ENCODE measurements at regions not wholly inside any gene's neighbourhood (a gene's known extent, or its start where the extent isn't known, plus 50 kb on each side); places are given as distances from the start of the nearest gene placed in this dataset.
A peak's percentile ranks its signal among the peaks of the same experiment; 100 is the strongest.

GRCh38 chr2:39523308-39524044 is 86.4 kb upstream of the MAP4K3 start:
- Histone ChIP-seq H3K4me1 (ENCODE audit: insufficient read depth, low read length) (peaks cover 29% of the 10 kb centered on the region), H3K36me3 (ENCODE audit: insufficient read depth, low read length) (no peaks in the 10 kb centered on the region), H3K27ac (ENCODE audit: low read depth, low read length) (peak overlapping the region; percentile 90), H3K9me3 (ENCODE audit: low read depth, low read length) (no peaks in the 10 kb centered on the region), H3K27me3 (ENCODE audit: insufficient read depth, low read length) (no peaks in the 10 kb centered on the region), H3K4me3 (ENCODE audit: insufficient read depth, low read length) (peak overlapping the region; percentile 36), H3K79me2 (ENCODE audit: insufficient read depth, low read length) (no peaks in the 10 kb centered on the region), H3K4me2 (ENCODE audit: insufficient read depth, low read length) (peak overlapping the region; percentile 81), H4K20me1 (ENCODE audit: insufficient read depth, low read length) (no peaks in the 10 kb centered on the region), H2AFZ (ENCODE audit: low read length) (peak overlapping the region; percentile 58)
- no peak for TF ChIP-seq CTCF (IDR thresholded peaks at IDR 0.05; ENCODE audit: extremely low read depth, low read depth, low read length)
- DNase-seq (ENCODE audit: insufficient read length, low spot score, missing footprints): peak; percentile 88

- H2AFZ ChIP-seq (ENCODE audit: low read length): peak overlapping the region; percentile 58
- no peaks in the 10 kb centered on the region for H4K20me1 ChIP-seq (ENCODE audit: insufficient read depth, low read length)
- no peak for DNase-seq (ENCODE audit: insufficient read length, low spot score, missing footprints)
- no peaks in the 10 kb centered on the region for H3K9me3 ChIP-seq (ENCODE audit: low read depth, low read length)
- H3K36me3 ChIP-seq (ENCODE audit: insufficient read depth, low read length): no peaks in the 10 kb centered on the region
- peak overlapping the region; percentile 90 for H3K27ac ChIP-seq (ENCODE audit: low read depth, low read length)
- H3K4me1 ChIP-seq (ENCODE audit: insufficient read depth, low read length): peaks cover 29% of the 10 kb centered on the region
- peak overlapping the region; percentile 36 for H3K4me3 ChIP-seq (ENCODE audit: insufficient read depth, low read length)
- TF ChIP-seq CTCF (IDR thresholded peaks at IDR 0.05; ENCODE audit: extremely low read depth, low read depth, low read length): no peak
- H3K27me3 ChIP-seq (ENCODE audit: insufficient read depth, low read length): no peaks in the 10 kb centered on the region
- peak overlapping the region; percentile 81 for H3K4me2 ChIP-seq (ENCODE audit: insufficient read depth, low read length)
- H3K79me2 ChIP-seq (ENCODE audit: insufficient read depth, low read length): no peaks in the 10 kb centered on the region
Observed at GRCh38 chr2:39524061-39524460, 87.0 kb upstream of the MAP4K3 start.

GRCh38 chr2:39524756-39525635 is 87.9 kb upstream of the MAP4K3 start:
- Histone ChIP-seq H4K20me1 (ENCODE audit: insufficient read depth, low read length) (no peaks in the 10 kb centered on the region), H3K4me3 (ENCODE audit: insufficient read depth, low read length) (no peak overlapping the region), H3K9me3 (ENCODE audit: low read depth, low read length) (no peaks in the 10 kb centered on the region), H3K79me2 (ENCODE audit: insufficient read depth, low read length) (no peaks in the 10 kb centered on the region), H3K27ac (ENCODE audit: low read depth, low read length) (peak overlapping the region; percentile 90), H3K27me3 (ENCODE audit: insufficient read depth, low read length) (no peaks in the 10 kb centered on the region), H3K4me1 (ENCODE audit: insufficient read depth, low read length) (peaks cover 32% of the 10 kb centered on the region), H3K36me3 (ENCODE audit: insufficient read depth, low read length) (no peaks in the 10 kb centered on the region), H2AFZ (ENCODE audit: low read length) (no peak overlapping the region), H3K4me2 (ENCODE audit: insufficient read depth, low read length) (peak overlapping the region; percentile 81)
- TF ChIP-seq CTCF (IDR thresholded peaks at IDR 0.05; ENCODE audit: extremely low read depth, low read depth, low read length): no peak
- DNase-seq (ENCODE audit: insufficient read length, low spot score, missing footprints): no peak
